ENCODE measurements at regions not wholly inside any gene's neighbourhood (a gene's known extent, or its start where the extent isn't known, plus 50 kb on each side); places are given as distances from the start of the nearest gene placed in this dataset.
"Not testable (repeated sequence)": the region's sequence is repeated elsewhere in the genome, so short reads cannot be mapped to it uniquely, and the experiment has no call there.

DNA sequence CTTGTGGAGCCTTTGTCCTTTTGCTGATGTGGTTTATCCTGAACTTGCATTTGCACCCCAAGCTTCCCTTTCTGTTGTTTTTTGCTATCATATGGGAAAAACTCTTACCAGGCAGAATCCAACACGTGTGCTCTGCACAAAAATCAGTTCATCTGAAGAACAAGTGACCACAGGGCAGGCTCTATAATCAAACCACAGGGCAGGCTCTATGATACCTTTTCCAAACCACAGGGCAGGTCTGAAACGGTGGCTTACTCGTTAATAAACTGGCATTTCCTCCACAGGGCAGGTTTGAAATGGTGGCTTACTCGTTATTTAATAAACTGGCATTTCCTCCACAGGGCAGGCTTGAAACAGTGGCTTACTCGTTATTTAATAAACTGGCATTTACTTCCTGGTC, 51.7 kb upstream of the LPCAT1 start:
- DNase-seq = not testable (repeated sequence)

GRCh38 chr5:1574023-1574318, 50.2 kb upstream of the LPCAT1 start:
- DNase-seq = not testable (repeated sequence)

- DNase-seq = not testable (repeated sequence)
These were observed 49.7 kb upstream of the LPCAT1 start for GRCh38 chr5:1573217-1574022.

Measured in NCI-H774 (cell line).